H1 (cell line): ENCODE measurements at regions not wholly inside any gene's neighbourhood (a gene's known extent, or its start where the extent isn't known, plus 50 kb on each side); places are given as distances from the start of the nearest gene placed in this dataset.

Source experiments
- EZH2 ChIP-seq: fragments of 200-600 bp; sonication (generic); IDR thresholded peaks from 2 replicates; pipeline ENCODE4 v1.7.1; 2012; ENCODE audit warnings: low read depth, mild to moderate bottlenecking, moderate library complexity, low read length, inconsistent platforms; ENCODE audit not compliant: severe bottlenecking
- FOSL1 ChIP-seq: IDR thresholded peaks from 2 replicates; pipeline ENCODE4 v1.6.1; 2011; ENCODE audit warnings: mild to moderate bottlenecking, low read depth, low read length, moderate library complexity; ENCODE audit not compliant: insufficient read depth
- KDM5A ChIP-seq: fragments of 200-600 bp; IDR thresholded peaks from 2 replicates; pipeline ENCODE4 v1.7.1; 2012; ENCODE audit warnings: mild to moderate bottlenecking, low read length, inconsistent platforms, mixed read lengths
- SIN3A ChIP-seq, 2 experiments: IDR thresholded peaks in 1 of 2; conservative IDR thresholded peaks in 1 of 2; 2 replicates each; pipeline ENCODE4 v1.6.1; 2011 to 2012; ENCODE audit warnings: low read length in 2 of 2, improper control_type of control experiment in 1 of 2, low read depth in 1 of 2, mild to moderate bottlenecking in 1 of 2

GRCh38 chr3:112744825-112745566 is 101.7 kb downstream of the CD200R1L start (continued):
- no peak for TF ChIP-seq SIN3A (conservative IDR thresholded peaks at IDR 0.05 in 1 of 2, IDR thresholded peaks at IDR 0.05 in 1 of 2; ENCODE audit: low read depth in 1 of 2, low read length in 2 of 2)
- no peak for TF ChIP-seq EZH2
- no peak for TF ChIP-seq FOSL1
- TF ChIP-seq KDM5A, result no peak
